H1 (cell line): ENCODE measurements at regions not wholly inside any gene's neighbourhood (a gene's known extent, or its start where the extent isn't known, plus 50 kb on each side); places are given as distances from the start of the nearest gene placed in this dataset.

Experiments
- CTCF ChIA-PET: fragments of 300-600 bp; sonication (Branson Sonifier 250); formaldehyde crosslinking; loops from one replicate; lab custom pipeline; 2021; ENCODE audit not compliant: partially characterized antibody; lab: Charles Lee
- POLR2A ChIA-PET: fragments of 300-600 bp; sonication (Branson Sonifier 250); formaldehyde crosslinking; loops from one replicate; lab custom pipeline; 2021; ENCODE audit warnings: inconsistent platforms; ENCODE audit not compliant: partially characterized antibody; lab: Charles Lee
- DNase-seq, 2 experiments: peaks; one replicate each; pipeline versions ENCODE4 v3.0.0 to v3.0.0-alpha.2; 2010 to 2022; ENCODE audit warnings: low spot score in 2 of 2, low read depth in 1 of 2, mixed read lengths in 1 of 2
- FAIRE-seq: peaks from 2 replicates; lab custom pipeline; 2011; peaks lifted over from hg19 to GRCh38; lab: Jason Lieb, UNC
- H2AFZ ChIP-seq: 2 replicates; pipeline ENCODE4 v1.8.1; 2012; ENCODE audit warnings: low read length, inconsistent platforms
- H2AK5ac ChIP-seq: 2 replicates; pipeline ENCODE4 v1.6.1; 2013; ENCODE audit warnings: low read depth, low read length
- H2BK120ac ChIP-seq: replicated peaks from 2 replicates; pipeline ENCODE3; 2013; ENCODE audit warnings: low read depth, low read length, inconsistent platforms
- H2BK12ac ChIP-seq: 2 replicates; pipeline ENCODE4 v1.6.1; 2013; ENCODE audit warnings: low read depth, low read length
- H2BK15ac ChIP-seq: 2 replicates; pipeline ENCODE4 v1.6.1; 2013; ENCODE audit warnings: low read length
- H2BK20ac ChIP-seq: 2 replicates; pipeline ENCODE4 v1.6.1; 2013; ENCODE audit warnings: low read length
- H2BK5ac ChIP-seq: 2 replicates; pipeline ENCODE4 v1.6.1; 2013; ENCODE audit warnings: low read depth, low read length
- H3K14ac ChIP-seq: 2 replicates; pipeline ENCODE4 v1.6.1; 2013; ENCODE audit warnings: inconsistent platforms; ENCODE audit not compliant: insufficient read length
- H3K18ac ChIP-seq: 2 replicates; pipeline ENCODE4 v1.6.1; 2013; ENCODE audit warnings: low read length; ENCODE audit errors: extremely low read depth
- H3K23ac ChIP-seq: 2 replicates; pipeline ENCODE4 v1.6.1; 2013; ENCODE audit warnings: inconsistent platforms; ENCODE audit not compliant: insufficient read length
- H3K23me2 ChIP-seq: 2 replicates; pipeline ENCODE4 v1.6.1; 2013; ENCODE audit warnings: low read depth, low read length
- H3K27ac ChIP-seq: 2 replicates; pipeline ENCODE4 v1.6.1; 2011; ENCODE audit warnings: low read depth, low read length, inconsistent platforms
- H3K27me3 ChIP-seq, 4 experiments: replicated peaks in 1 of 4; 1 replicate in 1 of 4; 2 replicates in 3 of 4; pipeline versions ENCODE4 v1.6.1 to v1.8.1; 2011 to 2013; ENCODE audit warnings: low read length in 3 of 4, mild to moderate bottlenecking in 3 of 4, inconsistent platforms in 2 of 4, mixed read lengths in 2 of 4, moderate library complexity in 1 of 4; ENCODE audit not compliant: control insufficient read depth in 3 of 4, insufficient read depth in 3 of 4; ENCODE audit errors: extremely low read depth in 1 of 4
- H3K36me3 ChIP-seq, 4 experiments: 2 replicates each; pipeline versions ENCODE4 v1.6.1 to v1.8.1; 2011 to 2013; ENCODE audit warnings: mild to moderate bottlenecking in 4 of 4, low read length in 3 of 4, moderate library complexity in 2 of 4, control low read depth in 1 of 4, inconsistent platforms in 1 of 4; ENCODE audit not compliant: insufficient read depth in 4 of 4, control insufficient read depth in 2 of 4
- H3K4ac ChIP-seq: replicated peaks from 2 replicates; pipeline ENCODE3; 2013; ENCODE audit warnings: low read length, low read depth, mixed read lengths, inconsistent platforms; ENCODE audit not compliant: insufficient read length
- H3K4me1 ChIP-seq, 4 experiments: replicated peaks in 1 of 4; 1 replicate in 1 of 4; 2 replicates in 3 of 4; pipeline versions ENCODE4 v1.6.1 to v1.8.1; 2011 to 2013; ENCODE audit warnings: low read length in 3 of 4, inconsistent platforms in 2 of 4, mixed read lengths in 1 of 4; ENCODE audit not compliant: insufficient read depth in 4 of 4, control insufficient read depth in 3 of 4
- H3K4me2 ChIP-seq, 2 experiments: 2 replicates each; pipeline versions ENCODE4 v1.6.1 to v1.8.1; 2011 to 2013; ENCODE audit warnings: low read depth in 2 of 2, low read length in 2 of 2, control low read depth in 1 of 2, inconsistent platforms in 1 of 2, mild to moderate bottlenecking in 1 of 2; ENCODE audit not compliant: insufficient read depth in 1 of 2
- H3K4me3 ChIP-seq, 4 experiments: fragments of 200-600, 300-600 bp in 1 of 4; sonication (generic), shearing (Covaris generic), sonication (Bioruptor Twin) in 1 of 4; 2 replicates each; pipeline versions ENCODE4 v1.5.1 to v1.8.1; 2011 to 2016; ENCODE audit warnings: low read length in 4 of 4, low read depth in 3 of 4, control low read depth in 2 of 4, inconsistent platforms in 2 of 4, mild to moderate bottlenecking in 2 of 4, mixed read lengths in 1 of 4, moderate library complexity in 1 of 4; ENCODE audit not compliant: insufficient read depth in 2 of 4; ENCODE audit errors: extremely low read depth in 1 of 4
- H3K56ac ChIP-seq: replicated peaks from 2 replicates; pipeline ENCODE3; 2013; ENCODE audit warnings: low read depth, mild to moderate bottlenecking, mixed read lengths, low read length, inconsistent platforms; ENCODE audit not compliant: insufficient read length
- H3K79me1 ChIP-seq: 2 replicates; pipeline ENCODE4 v1.6.1; 2013; ENCODE audit warnings: low read depth, low read length, control low read depth
- H3K79me2 ChIP-seq, 2 experiments: 2 replicates each; pipeline versions ENCODE4 v1.6.1 to v1.8.1; 2012 to 2013; ENCODE audit warnings: low read length in 2 of 2, mild to moderate bottlenecking in 2 of 2, inconsistent platforms in 1 of 2; ENCODE audit not compliant: insufficient read depth in 2 of 2, control insufficient read depth in 1 of 2
- H3K9ac ChIP-seq, 4 experiments: replicated peaks in 1 of 4; 1 replicate in 1 of 4; 2 replicates in 3 of 4; pipeline versions ENCODE4 v1.6.1 to v1.8.1; 2011 to 2013; ENCODE audit warnings: low read depth in 3 of 4, low read length in 3 of 4, control low read depth in 2 of 4, mild to moderate bottlenecking in 2 of 4, moderate library complexity in 2 of 4, inconsistent platforms in 1 of 4; ENCODE audit errors: extremely low read depth in 1 of 4
- H3K9me3 ChIP-seq, 2 experiments: 2 replicates each; pipeline versions ENCODE4 v1.6.1 to v1.8.1; 2012 to 2013; ENCODE audit warnings: mild to moderate bottlenecking in 2 of 2, moderate library complexity in 2 of 2, control low read depth in 1 of 2, inconsistent platforms in 1 of 2, low read depth in 1 of 2, low read length in 1 of 2, mixed read lengths in 1 of 2; ENCODE audit not compliant: insufficient read depth in 2 of 2
- H4K20me1 ChIP-seq, 2 experiments: replicated peaks in 1 of 2; 2 replicates each; pipeline versions ENCODE3 to v1.8.1; 2011 to 2013; ENCODE audit warnings: inconsistent platforms in 2 of 2, low read length in 2 of 2, mild to moderate bottlenecking in 1 of 2; ENCODE audit not compliant: insufficient read depth in 2 of 2, control insufficient read depth in 1 of 2
- H4K5ac ChIP-seq: 2 replicates; pipeline ENCODE4 v1.6.1; 2013; ENCODE audit warnings: low read length, low read depth, mixed read lengths, inconsistent platforms; ENCODE audit not compliant: insufficient read length
- H4K8ac ChIP-seq: 2 replicates; pipeline ENCODE4 v1.8.0; 2013; ENCODE audit warnings: mild to moderate bottlenecking, moderate library complexity, low read length, inconsistent platforms; ENCODE audit not compliant: insufficient read depth; ENCODE audit errors: extremely low read depth
- H4K91ac ChIP-seq: replicated peaks from 2 replicates; pipeline ENCODE3; 2013; ENCODE audit warnings: low read length, mixed read lengths, inconsistent platforms; ENCODE audit not compliant: insufficient read length
- BACH1 ChIP-seq: IDR thresholded peaks from 2 replicates; pipeline ENCODE4 v1.6.1; 2012; ENCODE audit warnings: low read length, improper control_type of control experiment
- BCL11A ChIP-seq, 2 experiments: IDR thresholded peaks; one replicate each; pipeline ENCODE4 v1.6.1; 2011; ENCODE audit warnings: low read depth in 2 of 2, low read length in 2 of 2, mild to moderate bottlenecking in 2 of 2
- EZH2 ChIP-seq: fragments of 200-600 bp; sonication (generic); IDR thresholded peaks from 2 replicates; pipeline ENCODE4 v1.7.1; 2012; ENCODE audit warnings: low read depth, mild to moderate bottlenecking, moderate library complexity, low read length, inconsistent platforms; ENCODE audit not compliant: severe bottlenecking
- GTF2F1 ChIP-seq: IDR thresholded peaks from 2 replicates; pipeline ENCODE4 v1.6.1; 2012; ENCODE audit warnings: low read depth, low read length, improper control_type of control experiment, borderline replicate concordance
- MAFK ChIP-seq: IDR thresholded peaks from 2 replicates; pipeline ENCODE4 v1.6.1; 2012; ENCODE audit warnings: low read depth, mild to moderate bottlenecking, improper control_type of control experiment, low read length
- NANOG ChIP-seq: IDR thresholded peaks from 2 replicates; pipeline ENCODE4 v1.6.1; 2011; ENCODE audit warnings: low read length, low read depth, mild to moderate bottlenecking, inconsistent platforms; ENCODE audit not compliant: insufficient read depth, poor library complexity, severe bottlenecking
- PHF8 ChIP-seq: fragments of 200-600 bp; sonication (generic); conservative IDR thresholded peaks from 2 replicates; pipeline ENCODE4 v1.7.1; 2012; ENCODE audit warnings: low read depth, mild to moderate bottlenecking, inconsistent platforms, low read length, moderate library complexity
- SAP30 ChIP-seq: fragments of 300-600 bp; sonication (generic); IDR thresholded peaks from 2 replicates; pipeline ENCODE4 v1.7.1; 2012; ENCODE audit warnings: low read length, moderate library complexity, mild to moderate bottlenecking, inconsistent platforms; ENCODE audit not compliant: insufficient read depth, insufficient replicate concordance
- SP4 ChIP-seq: IDR thresholded peaks from 2 replicates; pipeline ENCODE4 v1.6.1; 2012; ENCODE audit warnings: low read length, inconsistent platforms
- TAF7 ChIP-seq: optimal IDR thresholded peaks from 2 replicates; pipeline ENCODE3; 2011; ENCODE audit warnings: low read depth, mild to moderate bottlenecking, inconsistent platforms, low read length, moderate library complexity, borderline replicate concordance
- TF ChIP-seq, protein P1 (sequence below): IDR thresholded peaks from 2 replicates; pipeline ENCODE4 v1.6.1; 2012; ENCODE audit warnings: low read length, inconsistent platforms

DNA sequence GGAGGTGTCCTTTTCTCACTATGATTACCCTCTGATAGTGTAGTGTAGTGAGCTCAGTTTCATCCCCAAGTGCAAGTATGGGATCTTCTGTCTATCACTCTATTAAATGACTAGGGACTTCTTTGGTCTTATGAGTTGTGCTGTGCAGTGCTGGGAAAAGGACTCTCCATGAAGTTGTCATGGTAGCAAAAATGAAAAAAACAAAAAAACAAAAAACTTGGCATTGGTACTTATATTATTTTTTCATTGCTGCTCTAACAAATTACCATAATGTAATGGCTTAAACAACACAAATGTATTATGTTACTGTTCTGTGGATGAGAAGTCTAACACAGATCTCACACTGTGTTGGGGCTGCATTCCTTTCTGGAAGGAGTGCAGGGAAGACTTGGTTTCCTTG is 393.1 kb upstream of the NOVA1 start:
- ChIA-PET CTCF (no interaction called here), POLR2A (no interaction called here)
- no peak overlapping the region for H3K14ac ChIP-seq
- no peaks in the 10 kb centered on the region for H3K23me2 ChIP-seq
- no peaks in the 10 kb centered on the region for H3K27me3 ChIP-seq
- H2BK12ac ChIP-seq = no peak overlapping the region
- no peak overlapping the region for H3K56ac ChIP-seq
- H3K79me2 ChIP-seq = no peaks in the 10 kb centered on the region
- H4K20me1 ChIP-seq = no peaks in the 10 kb centered on the region
- H3K9me3 ChIP-seq = no peaks in the 10 kb centered on the region
- no peak overlapping the region for H3K23ac ChIP-seq
- H3K4me3 ChIP-seq = no peak overlapping the region
- H3K4me2 ChIP-seq = no peak overlapping the region
- no peak overlapping the region for H2BK120ac ChIP-seq
- H3K18ac ChIP-seq = no peak overlapping the region
- H4K5ac ChIP-seq = no peak overlapping the region
- DNase-seq (no peak), FAIRE-seq (no peak)
- no peak overlapping the region for H2BK5ac ChIP-seq
- no peak overlapping the region for H2AK5ac ChIP-seq
- no peak overlapping the region for H2BK15ac ChIP-seq
- no peak overlapping the region for H4K8ac ChIP-seq
- H3K27ac ChIP-seq = no peak overlapping the region
- no peak overlapping the region for H2BK20ac ChIP-seq
- no peak overlapping the region for H4K91ac ChIP-seq
- H3K79me1 ChIP-seq = no peaks in the 10 kb centered on the region
- H3K36me3 ChIP-seq = no peaks in the 10 kb centered on the region
- no peak overlapping the region for H2AFZ ChIP-seq
- H3K4me1 ChIP-seq = no peaks in the 10 kb centered on the region; a peak in 1 of 7 replicates
- no peak overlapping the region for H3K9ac ChIP-seq
- no peak overlapping the region for H3K4ac ChIP-seq
- TF ChIP-seq SP4 = no peak
- no peak for TF ChIP-seq TAF7
- no peak for TF ChIP-seq EZH2
- no peak for TF ChIP-seq GTF2F1
- no peak for TF ChIP-seq PHF8
- TF ChIP-seq SAP30 = no peak
- TF ChIP-seq, protein P1, sequence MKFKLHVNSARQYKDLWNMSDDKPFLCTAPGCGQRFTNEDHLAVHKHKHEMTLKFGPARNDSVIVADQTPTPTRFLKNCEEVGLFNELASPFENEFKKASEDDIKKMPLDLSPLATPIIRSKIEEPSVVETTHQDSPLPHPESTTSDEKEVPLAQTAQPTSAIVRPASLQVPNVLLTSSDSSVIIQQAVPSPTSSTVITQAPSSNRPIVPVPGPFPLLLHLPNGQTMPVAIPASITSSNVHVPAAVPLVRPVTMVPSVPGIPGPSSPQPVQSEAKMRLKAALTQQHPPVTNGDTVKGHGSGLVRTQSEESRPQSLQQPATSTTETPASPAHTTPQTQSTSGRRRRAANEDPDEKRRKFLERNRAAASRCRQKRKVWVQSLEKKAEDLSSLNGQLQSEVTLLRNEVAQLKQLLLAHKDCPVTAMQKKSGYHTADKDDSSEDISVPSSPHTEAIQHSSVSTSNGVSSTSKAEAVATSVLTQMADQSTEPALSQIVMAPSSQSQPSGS = no peak
- TF ChIP-seq MAFK = no peak
- no peak for TF ChIP-seq BCL11A (IDR thresholded peaks at IDR 0.05; ENCODE audit: low read depth in 2 of 2, low read length in 2 of 2)
- TF ChIP-seq BACH1 = no peak
- TF ChIP-seq NANOG = no peak
